NCI-H1092 treated with DMSO at 0.1 percent for 48 hours (cell line): ENCODE measurements at regions not wholly inside any gene's neighbourhood (a gene's known extent, or its start where the extent isn't known, plus 50 kb on each side); places are given as distances from the start of the nearest gene placed in this dataset.

Source experiments
- DNase-seq: peaks from one replicate; lab custom pipeline; 2025; lab: John Stamatoyannopoulos, UW

DNA sequence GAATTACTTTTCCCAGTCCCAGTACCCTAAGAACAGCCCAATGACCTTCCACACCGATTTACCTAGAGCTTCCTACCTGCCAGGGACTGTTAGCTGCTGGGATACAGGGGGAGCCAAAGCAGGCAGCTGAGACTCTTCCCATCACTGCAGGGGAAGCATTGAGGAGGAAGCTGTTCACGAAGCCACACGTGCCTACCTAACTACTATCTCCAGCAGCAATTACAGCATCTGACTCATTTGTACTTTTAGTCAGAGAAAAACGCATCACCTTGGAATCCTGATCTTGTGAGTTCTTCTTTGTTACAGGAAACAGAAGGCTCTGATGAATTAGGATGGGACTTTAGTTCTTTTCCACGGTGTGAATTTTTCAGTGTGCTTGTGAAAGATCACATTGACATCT lies 113.7 kb upstream of the DHX40 start:
- DNase-seq, result no peak

GRCh38 chr17:59454633-59455105 lies 110.7 kb upstream of the DHX40 start:
- DNase-seq, result no peak

- no peak for DNase-seq
These were observed 109.0 kb upstream of the DHX40 start for GRCh38 chr17:59456428-59456827.

DNA sequence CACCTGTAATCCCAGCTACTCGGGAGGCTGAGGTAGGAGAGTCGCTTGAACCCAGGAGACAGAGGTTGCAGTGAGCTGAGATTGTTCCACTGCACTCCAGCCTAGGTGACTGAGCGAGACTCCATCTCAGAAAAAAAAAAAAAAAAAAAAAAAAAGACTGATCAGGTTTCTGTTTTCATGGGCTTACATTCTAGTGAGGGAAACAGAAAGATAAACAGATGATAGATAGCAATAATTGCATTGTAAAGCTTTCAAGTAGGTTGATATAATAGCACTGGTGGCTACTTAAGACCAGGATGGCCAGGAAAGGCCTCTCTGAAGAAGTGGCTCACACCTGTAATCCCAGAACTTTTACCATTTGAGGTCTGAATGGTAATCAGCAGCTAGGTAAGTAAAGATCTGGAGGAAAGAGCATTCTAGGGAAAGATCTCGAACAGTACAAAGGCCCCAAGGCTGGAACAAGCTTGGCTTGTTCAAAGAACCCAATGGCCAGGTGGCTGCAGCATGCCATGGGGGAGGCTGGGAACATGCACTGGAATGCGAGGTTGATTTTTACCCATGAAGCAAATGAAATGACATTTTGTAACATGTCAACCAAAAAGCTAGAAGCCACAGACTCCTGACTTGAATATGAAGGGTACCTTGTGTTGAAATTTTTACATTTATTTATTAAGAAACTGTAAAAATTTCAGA lies 108.3 kb upstream of the DHX40 start:
- DNase-seq, result no peak

DNA sequence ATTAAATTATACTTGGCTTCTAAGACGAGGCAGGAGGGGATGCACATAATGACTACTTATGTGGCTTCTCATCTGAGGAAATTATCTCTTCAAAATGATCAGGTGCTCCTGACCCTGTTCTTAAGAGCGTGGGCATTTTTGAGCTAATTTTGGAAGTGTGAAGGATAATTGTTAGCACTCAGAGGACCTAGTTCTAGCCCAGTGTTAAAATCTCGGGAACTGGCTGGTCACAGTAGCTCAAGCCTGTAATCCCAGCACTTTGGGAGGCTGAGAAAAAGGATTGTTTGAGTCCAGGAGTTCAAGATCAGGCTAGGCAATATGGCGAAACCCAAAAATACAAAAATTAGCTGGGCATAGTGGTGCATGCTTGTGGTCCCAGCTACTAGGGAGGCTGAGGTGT lies 103.0 kb upstream of the DHX40 start:
- DNase-seq, result no peak

DNA sequence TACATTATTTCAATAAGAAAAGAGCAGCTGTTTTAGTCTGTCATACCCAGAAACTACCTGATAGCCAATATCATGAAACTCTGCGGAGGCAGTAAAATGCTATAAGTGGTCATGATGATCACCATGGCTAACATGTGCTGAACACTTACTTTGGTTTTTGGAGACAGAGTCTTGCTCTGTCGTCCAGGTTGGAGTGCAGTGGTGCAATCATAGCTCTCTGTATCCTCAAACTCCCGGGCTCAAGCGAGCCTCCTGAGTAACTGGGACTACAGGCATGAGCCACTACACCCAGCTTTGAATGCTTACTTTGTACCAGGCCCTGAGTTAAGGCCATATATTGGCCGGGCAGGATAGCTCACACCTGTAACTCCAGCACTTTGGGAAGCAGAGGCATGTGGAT lies 101.2 kb upstream of the DHX40 start:
- no peak for DNase-seq

DNA sequence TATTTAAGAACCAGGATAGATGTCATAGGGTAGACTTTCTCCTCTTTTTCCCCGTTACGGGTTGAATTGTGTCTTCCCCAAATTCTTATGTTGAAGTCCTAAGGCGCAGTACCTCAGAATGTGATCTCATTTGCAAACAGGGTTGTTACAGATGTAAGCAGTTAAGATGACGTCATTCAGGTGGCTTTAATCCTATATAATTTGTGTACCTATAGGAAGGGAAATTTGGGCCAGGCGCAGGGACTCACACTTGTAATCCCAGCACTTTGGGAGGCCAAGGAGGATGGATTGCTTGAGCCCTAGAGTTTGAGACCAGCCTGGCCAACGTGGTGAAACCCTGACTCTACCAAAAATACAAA lies 99.5 kb upstream of the DHX40 start:
- no peak for DNase-seq

DNA sequence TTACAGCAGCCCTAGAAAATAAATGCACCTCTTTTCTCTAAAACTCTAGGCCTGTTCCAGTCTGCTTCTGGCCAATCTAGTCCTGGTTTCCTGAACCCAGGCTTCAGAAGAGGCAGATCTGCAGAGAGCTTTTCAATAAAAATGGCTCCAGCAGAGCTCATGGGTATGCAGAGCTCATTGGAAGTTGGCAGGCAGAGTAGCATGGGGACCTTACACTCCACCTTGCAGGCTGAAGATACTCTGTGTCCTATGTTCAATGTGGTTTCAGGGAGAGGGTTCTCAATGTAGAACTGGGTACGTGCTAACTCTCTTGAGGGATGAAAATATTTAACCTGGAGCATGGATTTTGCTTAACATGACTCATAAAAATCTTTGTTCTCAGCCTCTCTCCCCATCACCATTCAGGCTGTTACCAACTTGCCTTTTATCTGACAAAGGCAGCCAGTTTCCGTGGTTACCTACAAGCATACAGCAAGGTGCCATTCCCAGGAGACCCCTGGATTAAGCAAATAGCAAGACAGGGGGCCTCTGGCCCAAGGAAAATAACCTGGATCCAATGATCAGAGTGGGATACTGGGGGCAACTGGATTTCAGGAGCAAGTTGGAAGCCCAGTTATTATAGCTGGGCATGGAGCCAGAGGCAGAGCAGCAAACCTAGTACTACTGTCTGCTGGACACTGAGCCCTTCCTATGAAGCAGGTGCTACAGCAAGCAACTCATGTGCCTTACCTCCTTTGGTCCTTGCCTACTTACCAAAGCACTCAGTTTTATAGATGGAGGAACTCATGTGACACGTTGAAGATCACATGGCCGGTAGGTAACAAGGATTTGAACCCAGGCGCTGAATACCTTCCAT lies 98.2 kb upstream of the DHX40 start:
- peak; percentile 12 for DNase-seq

DNA sequence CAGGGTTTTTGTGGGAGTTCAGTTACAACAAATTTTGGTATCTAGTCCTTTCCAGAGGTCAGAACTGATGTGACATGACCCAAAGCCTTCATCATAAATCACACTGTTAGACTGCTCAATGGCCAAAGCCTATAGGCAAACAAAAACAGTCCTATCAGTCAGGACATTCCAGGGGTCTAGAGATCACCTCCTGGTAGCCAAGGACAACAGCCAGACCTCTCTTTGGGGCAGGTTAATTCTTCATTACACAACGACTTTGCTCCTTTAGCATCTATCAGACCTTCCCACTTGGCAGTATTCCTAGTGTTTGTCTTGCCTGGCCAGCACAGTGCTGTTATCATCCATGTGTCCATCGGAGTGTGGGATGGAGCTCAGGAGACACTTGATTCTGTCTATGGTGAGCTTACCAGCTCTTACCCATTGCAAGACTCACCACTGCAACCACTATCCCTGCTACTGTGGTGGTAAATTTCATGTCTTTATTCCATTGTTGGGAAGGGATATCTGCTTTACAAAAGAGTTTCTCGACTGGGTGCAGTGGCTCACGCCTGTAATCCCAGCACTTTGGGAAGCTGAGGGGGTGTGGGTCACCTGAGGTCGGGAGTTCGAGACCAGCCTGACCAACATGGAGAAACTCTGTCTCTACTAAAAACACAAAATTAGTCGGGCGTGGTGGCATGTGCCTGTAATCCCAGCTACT lies 95.5 kb upstream of the DHX40 start:
- no peak for DNase-seq

DNA sequence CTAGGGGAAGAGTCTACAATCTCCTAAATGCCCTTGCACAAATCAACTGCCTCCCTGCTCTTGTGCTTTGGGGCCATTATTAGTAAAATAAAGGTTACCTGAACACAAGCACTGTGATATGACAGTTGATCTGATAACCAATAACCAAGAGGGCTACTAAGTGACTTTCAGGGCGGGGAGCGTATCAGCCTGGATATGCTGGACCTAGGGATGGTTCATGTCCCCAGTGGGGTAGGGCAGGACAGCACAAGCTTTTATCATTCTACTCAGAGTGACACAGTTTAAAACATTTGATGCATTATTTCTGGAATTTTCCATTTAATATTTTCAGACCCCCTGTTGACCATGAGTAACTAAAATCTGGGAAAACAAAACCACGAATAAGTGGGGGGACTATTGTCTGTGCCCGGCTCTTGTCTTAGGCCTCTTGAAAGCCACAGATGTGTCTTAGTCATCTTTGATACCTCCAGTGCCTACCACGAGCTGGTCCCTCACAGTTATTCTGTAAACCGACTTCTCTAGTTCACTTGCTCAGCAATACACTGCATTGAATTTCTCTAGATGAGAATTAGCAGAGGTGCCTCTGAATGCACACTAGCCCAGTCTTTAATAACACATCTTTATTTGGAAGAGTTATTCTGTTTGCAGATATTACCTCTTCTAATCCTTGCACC lies 94.6 kb upstream of the DHX40 start:
- DNase-seq, result no peak

DNA sequence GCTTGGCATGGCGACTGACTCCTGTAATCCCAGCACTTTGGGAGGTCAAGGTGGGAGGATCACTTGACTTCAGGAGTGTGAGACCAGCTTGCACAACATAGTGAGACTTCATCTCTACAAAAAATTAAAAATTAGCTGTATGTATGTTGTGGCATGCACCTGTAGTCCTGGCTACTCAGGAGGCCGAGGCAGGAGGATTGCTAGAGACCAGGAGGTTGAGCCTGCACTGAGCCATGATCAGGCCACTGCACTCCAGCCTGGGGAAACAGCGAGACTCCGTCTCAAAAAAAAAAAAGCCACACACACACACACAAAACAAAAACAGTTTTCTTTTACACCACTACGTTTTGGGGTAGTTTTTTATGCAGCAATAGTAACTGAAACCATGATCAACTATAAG lies 89.0 kb upstream of the DHX40 start:
- DNase-seq, result no peak

GRCh38 chr17:59479141-59479540 lies 86.3 kb upstream of the DHX40 start:
- DNase-seq, result no peak

- no peak for DNase-seq
These were observed 81.5 kb upstream of the DHX40 start for GRCh38 chr17:59483860-59484259.

DNA sequence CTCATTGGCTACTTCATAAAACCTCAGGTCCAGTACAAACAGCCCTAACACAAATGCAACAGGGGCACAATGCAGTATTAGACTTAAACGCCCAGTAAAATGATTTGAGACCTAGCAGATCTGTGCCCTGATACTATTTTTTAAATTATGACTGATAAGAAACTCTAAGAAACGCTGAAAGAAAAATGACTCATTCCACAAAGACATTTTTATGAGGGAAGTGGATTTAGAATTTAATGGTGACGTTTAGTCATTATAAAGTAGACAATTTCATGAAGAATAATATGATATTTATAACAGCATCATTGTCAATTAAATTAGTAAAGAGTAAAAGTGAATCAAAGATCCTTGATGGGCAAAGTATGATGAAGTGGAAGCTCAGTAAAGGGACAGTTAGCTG lies 80.4 kb upstream of the DHX40 start:
- DNase-seq, result no peak

DNA sequence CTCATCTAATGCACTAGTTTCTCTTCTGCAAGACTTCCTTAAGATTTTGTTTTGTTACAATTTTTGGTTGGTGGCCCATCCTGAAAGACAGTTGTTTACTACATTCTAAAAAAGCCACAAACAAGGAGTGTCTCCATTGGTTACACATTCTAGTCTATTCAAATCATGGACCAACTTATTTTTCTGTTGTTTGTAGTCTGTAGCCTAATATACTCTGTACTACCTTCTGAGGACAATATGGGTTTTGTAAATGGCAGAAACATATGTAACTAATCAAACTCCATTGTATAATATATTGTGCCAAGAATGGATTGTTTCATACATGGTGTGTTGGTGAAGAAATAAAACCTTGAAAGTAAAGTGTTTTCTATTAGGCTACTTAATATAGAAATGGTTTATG lies 79.5 kb upstream of the DHX40 start:
- no peak for DNase-seq

GRCh38 chr17:59487161-59487873 lies 78.1 kb upstream of the DHX40 start:
- no peak for DNase-seq

- no peak for DNase-seq
These were observed 76.6 kb upstream of the DHX40 start for GRCh38 chr17:59488805-59489204.

- no peak for DNase-seq
These were observed 75.2 kb upstream of the DHX40 start for GRCh38 chr17:59490216-59490615.

DNA sequence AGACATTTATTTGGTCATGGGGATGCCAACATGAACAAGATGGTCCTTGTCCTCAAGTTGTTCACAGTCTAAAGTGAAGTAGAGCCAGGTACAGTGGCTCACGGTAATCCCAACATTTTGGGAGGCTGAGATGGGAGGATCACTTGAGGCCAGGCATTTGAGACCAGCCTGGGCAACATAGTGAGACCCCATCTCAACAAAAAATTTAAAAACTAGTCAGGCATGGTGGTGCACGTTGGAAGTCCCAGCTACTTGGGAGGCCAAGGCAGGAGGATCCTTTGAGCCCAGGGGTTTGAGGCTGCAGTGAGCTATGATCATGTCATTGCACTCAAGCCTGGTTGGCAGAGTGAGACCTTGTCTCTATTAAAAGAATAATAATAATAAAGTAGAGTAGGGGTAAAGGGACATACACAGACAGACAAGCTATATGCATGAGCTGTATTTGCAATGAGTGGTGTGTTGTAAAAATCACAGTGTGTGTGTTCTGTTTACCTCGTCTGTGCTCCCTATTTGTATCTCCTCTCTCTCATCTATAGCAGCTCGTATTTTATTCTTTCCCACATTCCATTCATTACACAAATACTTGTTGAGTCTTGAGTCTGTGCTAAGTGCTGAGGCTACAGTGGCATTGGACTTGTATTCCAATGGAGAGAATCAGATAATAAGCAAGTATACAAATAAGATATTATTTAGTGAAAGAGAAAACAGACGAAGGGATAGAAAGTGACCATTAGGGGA lies 73.9 kb upstream of the DHX40 start:
- DNase-seq, result no peak

GRCh38 chr17:59492091-59492451 lies 73.3 kb upstream of the DHX40 start:
- no peak for DNase-seq

GRCh38 chr17:59493867-59494266 lies 71.5 kb upstream of the DHX40 start:
- DNase-seq, result no peak
